Activated T-cell treated with anti-CD3 and anti-CD28 coated beads, Interleukin-2, amount 50 U/mL, for 4 hours (primary cell): ENCODE measurements at regions not wholly inside any gene's neighbourhood (a gene's known extent, or its start where the extent isn't known, plus 50 kb on each side); places are given as distances from the start of the nearest gene placed in this dataset.

Experiments used
- ATAC-seq, 2 donors: fragments of 200-7000 bp; cut with Tn5 transposase; one replicate each; pipeline ENCODE4 v1.10.0; 2021
- DNase-seq: peaks from one replicate; pipeline ENCODE4 v3.0.0-alpha.2; 2020
- H3K27me3 Mint-ChIP-seq: one replicate; pipeline ENCODE4 v1.8.0; 2021; ENCODE audit warnings: low read depth, mixed read lengths
- H3K36me3 Mint-ChIP-seq: one replicate; pipeline ENCODE4 v1.8.0; 2022; ENCODE audit warnings: mixed read lengths; ENCODE audit not compliant: insufficient read depth
- H3K4me1 Mint-ChIP-seq: one replicate; pipeline ENCODE4 v1.8.0; 2021; ENCODE audit warnings: low read depth, mixed read lengths
- H3K4me3 Mint-ChIP-seq: one replicate; pipeline ENCODE4 v1.8.0; 2021; ENCODE audit warnings: mild to moderate bottlenecking, moderate library complexity, mixed read lengths
- H3K9me3 Mint-ChIP-seq: one replicate; pipeline ENCODE4 v1.8.0; 2021; ENCODE audit warnings: mixed read lengths

DNA sequence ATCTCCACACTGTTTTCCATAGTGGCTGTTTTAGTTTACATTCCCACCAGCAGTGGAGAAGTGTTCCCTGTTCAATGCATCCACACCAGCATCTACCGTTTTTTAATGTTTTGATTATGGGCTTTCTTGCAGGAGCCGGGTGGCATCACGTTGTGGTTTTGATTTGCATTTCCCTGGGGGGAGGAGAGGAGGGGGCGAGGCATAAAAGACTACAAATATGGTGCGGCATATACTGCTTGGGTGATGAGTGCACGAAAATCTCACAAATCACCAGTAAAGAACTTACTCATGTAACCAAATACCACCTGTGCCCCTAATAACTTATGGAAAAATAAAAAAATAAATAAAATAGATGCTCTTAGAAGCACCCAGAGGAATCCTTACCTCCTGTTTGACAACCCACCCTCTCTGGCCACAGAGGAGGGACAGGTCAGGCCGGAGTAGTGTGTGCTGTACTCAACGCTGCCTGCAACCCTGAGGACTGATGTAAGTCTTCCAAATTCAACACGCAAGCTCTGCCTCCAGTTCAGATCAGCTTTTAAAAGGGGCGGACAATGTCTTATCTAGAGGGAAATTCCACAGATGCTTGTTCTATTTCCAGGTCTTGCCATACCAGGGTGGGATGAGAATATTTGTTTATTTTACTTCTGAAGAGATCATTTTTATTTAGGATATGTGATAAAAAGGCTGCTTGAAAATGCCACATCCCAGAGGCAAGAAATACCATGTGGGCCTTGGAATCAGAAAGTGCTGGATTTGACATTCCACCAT lies 329.6 kb upstream of the B3GAT1 start:
- DNase-seq (no peak), ATAC-seq (no peak)
- Mint-ChIP-seq H3K36me3 (no peaks in the 10 kb centered on the region), H3K4me1 (no peaks in the 10 kb centered on the region), H3K9me3 (no peaks in the 10 kb centered on the region), H3K27me3 (peaks cover 7% of the 10 kb centered on the region), H3K4me3 (no peak overlapping the region)

DNA sequence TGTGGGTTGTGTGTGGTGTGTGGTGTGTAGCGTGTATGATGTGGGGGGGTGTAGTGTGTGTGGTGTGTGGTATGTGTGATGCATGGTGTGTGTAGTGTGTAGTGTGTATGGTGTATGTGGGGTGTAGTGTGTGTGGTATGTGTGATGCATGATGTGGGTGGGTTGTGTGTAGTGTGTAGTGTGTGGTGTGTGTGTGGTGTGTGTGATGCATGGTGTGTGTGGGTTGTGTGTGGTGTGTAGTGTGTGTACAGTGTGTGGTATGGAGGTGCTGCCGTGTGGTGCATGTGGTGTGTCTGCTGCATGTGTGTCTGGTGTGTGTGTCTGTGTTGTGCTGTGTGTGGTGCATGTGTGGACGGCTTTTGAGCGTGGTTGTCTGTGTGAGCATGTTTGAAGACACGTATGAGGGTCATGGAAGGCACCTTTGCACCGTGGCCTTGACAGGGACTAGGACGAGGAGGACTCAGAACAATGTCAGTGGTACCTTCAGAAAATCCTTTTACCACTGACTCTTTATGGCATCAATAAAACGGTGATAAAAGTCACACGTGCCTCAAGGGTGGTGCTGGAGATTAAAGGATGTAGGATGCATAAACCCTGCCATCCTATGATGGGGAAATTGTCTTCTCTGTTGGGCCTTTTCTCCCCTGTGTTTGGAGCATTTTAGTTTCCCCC lies 328.7 kb upstream of the B3GAT1 start:
- no peak for DNase-seq
- Mint-ChIP-seq H3K27me3 (peaks cover 4% of the 10 kb centered on the region), H3K4me1 (no peaks in the 10 kb centered on the region), H3K36me3 (no peaks in the 10 kb centered on the region), H3K9me3 (no peaks in the 10 kb centered on the region), H3K4me3 (no peak overlapping the region)
- no peak for ATAC-seq

DNA sequence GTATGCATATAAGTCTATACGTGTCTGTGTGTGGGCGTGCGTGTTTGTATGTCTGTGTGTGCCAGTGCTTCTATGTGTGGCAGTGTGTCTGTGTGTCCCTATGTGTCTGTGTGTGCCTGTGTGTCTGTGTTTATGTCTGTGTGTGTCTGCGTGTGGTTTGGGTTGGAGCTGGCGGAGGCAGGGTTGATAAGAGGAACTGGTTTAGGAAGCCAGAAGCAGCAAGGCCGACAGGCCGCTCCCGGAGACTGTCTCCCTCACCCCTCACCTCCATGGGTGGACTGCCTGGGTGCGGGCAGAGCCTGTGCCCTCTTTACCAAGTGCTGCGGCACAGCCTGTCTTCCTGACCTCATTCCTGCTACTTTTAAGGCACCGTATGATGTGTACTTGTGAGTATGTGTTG lies 327.1 kb upstream of the B3GAT1 start:
- peaks cover 5% of the 10 kb centered on the region for H3K27me3 Mint-ChIP-seq
- H3K4me1 Mint-ChIP-seq = no peaks in the 10 kb centered on the region
- no peaks in the 10 kb centered on the region for H3K9me3 Mint-ChIP-seq
- ATAC-seq (no peak), DNase-seq (no peak)
- no peak overlapping the region for H3K4me3 Mint-ChIP-seq
- no peaks in the 10 kb centered on the region for H3K36me3 Mint-ChIP-seq

DNA sequence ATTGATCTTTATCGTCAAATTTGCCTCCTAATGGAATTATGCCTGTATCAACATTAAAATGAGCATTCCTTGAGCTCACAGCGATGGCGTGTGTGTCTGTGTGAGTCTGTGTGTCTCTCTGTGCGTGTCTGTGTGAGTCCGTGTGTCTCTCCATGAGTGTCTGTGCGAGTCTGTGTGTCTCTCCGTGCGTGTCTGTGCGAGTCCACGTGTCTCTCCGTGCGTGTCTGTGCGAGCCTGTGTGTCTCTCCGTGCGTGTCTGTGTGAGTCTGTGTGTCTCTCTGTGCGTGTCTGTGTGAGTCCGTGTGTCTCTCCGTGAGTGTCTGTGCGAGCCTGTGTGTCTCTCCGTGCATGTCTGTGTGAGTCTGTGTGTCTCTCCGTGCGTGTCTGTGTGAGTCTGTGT lies 326.5 kb upstream of the B3GAT1 start:
- no peak for ATAC-seq
- H3K4me1 Mint-ChIP-seq = no peaks in the 10 kb centered on the region

DNA sequence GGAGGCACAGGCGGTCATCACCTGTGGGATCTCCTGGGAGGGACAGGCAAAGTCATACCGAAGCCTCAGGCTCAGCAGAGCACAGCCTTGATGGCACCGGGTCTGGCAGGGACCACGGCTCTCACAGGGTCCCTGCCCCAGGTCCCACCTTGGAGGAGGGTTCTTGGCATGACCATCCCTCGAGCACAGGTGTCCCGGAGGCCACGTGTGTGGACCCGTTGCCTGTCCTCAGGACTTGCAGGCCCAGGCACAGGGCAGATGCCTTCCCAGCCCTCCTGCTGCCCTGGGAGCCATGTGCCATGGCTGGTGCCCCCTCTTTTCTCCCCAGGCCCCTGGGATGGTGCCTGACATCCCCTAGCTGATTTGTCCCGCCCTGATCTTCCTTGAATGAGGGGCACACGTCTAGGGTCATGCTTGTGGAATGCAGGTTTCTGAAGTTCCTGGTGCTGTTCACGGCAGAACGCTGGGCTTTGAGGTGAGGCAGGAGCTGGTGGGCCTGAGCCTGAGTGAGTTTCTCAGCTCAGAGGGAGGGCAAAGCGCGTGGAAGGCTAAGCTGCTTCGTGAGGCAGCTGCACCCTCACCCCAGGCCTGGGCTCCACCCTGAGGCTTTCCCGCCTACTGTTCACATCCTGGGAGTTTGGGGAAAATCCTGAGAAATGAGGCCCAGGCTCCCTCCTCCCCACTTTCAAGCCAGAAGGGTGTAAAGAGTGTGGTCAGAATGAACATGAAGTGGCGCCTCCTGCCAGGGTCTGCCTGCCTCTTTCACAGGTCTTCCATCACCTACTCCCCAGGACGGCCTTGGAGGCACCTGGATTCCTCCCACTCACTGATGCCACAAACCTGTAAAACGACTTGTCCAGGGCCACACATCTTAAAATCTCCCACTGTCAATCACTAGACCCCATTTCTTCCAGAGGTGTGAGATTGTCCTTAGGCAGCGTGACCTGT lies 325.8 kb upstream of the B3GAT1 start:
- H3K9me3 Mint-ChIP-seq = no peaks in the 10 kb centered on the region
- no peaks in the 10 kb centered on the region for H3K36me3 Mint-ChIP-seq
- no peaks in the 10 kb centered on the region for H3K4me1 Mint-ChIP-seq
- no peak for ATAC-seq
- H3K4me3 Mint-ChIP-seq = no peak overlapping the region
- H3K27me3 Mint-ChIP-seq = peaks cover 5% of the 10 kb centered on the region
- DNase-seq = no peak

More for the DNA sequence above, 326.5 kb upstream of the B3GAT1 start:
- H3K9me3 Mint-ChIP-seq = no peaks in the 10 kb centered on the region
- H3K36me3 Mint-ChIP-seq = no peaks in the 10 kb centered on the region
- peaks cover 5% of the 10 kb centered on the region for H3K27me3 Mint-ChIP-seq
- H3K4me3 Mint-ChIP-seq = no peak overlapping the region
- DNase-seq = no peak

DNA sequence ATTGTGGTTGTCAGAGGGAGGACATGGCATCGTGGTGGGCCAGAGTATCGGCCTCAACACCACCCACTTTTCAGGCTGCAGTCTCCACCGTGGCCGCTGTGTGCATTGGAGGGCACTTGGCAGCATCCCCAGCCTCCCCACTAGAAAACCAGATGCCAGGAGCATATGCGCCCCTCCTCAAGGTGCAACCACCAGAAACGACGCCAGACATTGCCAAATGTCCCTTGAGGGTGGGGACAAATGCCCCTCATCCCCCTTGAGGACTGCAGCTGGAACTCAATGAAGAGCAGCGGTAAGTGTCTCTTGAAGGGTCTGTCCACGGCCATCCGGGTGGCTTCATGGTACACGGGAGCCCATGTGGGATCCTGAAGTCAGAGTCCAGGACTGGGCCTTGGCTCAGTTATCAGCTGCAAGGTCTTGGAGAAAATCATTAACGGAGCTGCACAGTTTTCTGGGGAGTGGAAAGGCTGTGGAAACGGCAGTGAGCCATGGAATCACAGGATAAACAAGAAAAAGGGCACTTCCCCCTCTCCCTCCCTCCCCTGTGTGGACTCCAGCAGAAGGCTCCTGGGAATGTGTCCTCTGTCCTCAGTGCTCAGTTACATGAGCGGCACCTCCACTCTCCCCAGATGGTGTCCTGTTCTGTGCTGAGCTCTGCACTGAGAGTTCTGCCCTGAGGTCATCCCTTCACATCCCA lies 324.4 kb upstream of the B3GAT1 start:
- H3K36me3 Mint-ChIP-seq = no peaks in the 10 kb centered on the region
- H3K4me3 Mint-ChIP-seq = no peak overlapping the region
- no peaks in the 10 kb centered on the region for H3K9me3 Mint-ChIP-seq
- ATAC-seq (no peak), DNase-seq (no peak)
- H3K27me3 Mint-ChIP-seq = peaks cover 9% of the 10 kb centered on the region
- H3K4me1 Mint-ChIP-seq = no peaks in the 10 kb centered on the region

DNA sequence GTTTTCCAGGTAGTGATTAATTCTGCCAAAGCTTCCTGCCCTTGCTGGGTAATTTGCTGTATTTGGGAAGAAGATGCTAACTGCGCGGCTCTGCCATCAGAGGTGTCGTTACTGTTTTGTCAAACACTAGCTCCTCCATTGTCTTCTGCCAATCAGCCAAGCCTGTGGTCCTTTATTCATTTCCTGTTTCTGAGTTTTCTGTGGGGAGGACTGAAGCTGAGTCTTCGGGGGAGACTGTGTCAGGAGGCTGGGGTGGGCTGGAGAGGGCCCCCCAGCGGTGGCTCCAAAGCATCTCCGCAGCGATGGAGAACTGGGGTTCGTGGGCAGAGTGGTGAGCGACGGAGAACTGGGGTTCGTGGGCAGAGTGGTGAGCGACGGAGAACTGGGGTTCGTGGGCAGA lies 322.9 kb upstream of the B3GAT1 start:
- H3K4me3 Mint-ChIP-seq = peak overlapping the region; percentile 43
- no peak for DNase-seq
- H3K36me3 Mint-ChIP-seq = no peaks in the 10 kb centered on the region
- H3K27me3 Mint-ChIP-seq = peaks cover 9% of the 10 kb centered on the region
- no peak for ATAC-seq
- no peaks in the 10 kb centered on the region for H3K4me1 Mint-ChIP-seq
- no peaks in the 10 kb centered on the region for H3K9me3 Mint-ChIP-seq

DNA sequence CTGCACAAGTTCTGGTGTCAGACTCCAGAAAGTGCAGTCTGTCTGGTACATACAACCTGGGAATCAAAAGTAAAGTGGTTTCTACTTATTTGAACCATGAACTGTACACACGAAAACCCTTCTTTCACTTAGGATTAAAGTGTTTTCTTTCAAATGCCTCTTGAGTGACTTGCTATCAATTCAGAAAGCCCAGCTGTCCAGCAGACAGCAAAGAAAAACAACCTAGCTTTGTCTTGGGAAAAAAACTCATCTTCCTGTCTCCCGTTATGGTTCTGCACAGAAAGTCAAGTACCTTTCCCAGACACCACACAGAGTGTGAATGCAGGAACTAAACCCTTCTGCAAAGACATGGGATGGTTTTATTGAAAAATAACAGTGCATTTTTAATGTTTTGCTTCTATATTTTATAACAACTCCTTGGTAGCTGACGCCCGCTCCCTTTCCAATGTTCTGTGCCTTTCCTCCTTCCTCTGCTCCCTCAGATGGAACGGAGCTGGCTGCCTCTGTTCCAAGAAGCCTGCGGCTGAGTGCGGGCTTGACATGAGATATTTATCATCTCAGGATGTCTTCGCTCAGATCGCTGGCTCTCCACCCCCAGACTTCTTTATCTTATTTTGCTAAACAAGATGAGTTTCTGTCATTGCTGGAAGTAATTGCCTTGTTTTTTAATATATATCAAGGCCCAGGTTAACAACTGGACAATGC lies 322.3 kb upstream of the B3GAT1 start:
- Mint-ChIP-seq H3K9me3 (no peaks in the 10 kb centered on the region), H3K4me3 (no peak overlapping the region), H3K36me3 (no peaks in the 10 kb centered on the region), H3K4me1 (no peaks in the 10 kb centered on the region), H3K27me3 (peaks cover 9% of the 10 kb centered on the region)
- DNase-seq (no peak), ATAC-seq (no peak)

DNA sequence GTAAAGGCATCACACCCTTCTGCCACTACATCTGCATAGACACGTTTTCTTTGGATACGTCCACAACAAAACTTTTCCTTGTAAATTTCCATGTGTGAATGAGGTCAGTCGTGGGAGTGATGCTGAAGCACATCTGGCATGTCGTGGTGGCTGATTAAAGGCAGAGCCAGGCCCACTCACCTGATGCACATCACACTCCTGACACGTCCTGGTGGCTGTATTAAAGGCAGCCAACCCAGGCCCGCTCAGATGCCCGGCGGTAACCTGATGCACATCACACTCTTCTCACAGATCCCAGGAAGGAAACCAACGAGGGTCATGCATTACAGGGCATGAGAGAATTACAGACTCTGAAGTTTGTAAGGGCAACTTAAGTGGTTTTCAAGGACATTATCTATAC lies 321.6 kb upstream of the B3GAT1 start:
- H3K9me3 Mint-ChIP-seq = no peaks in the 10 kb centered on the region
- H3K27me3 Mint-ChIP-seq = peaks cover 9% of the 10 kb centered on the region
- ATAC-seq (no peak), DNase-seq (no peak)
- H3K4me1 Mint-ChIP-seq = no peaks in the 10 kb centered on the region
- no peak overlapping the region for H3K4me3 Mint-ChIP-seq
- no peaks in the 10 kb centered on the region for H3K36me3 Mint-ChIP-seq

DNA sequence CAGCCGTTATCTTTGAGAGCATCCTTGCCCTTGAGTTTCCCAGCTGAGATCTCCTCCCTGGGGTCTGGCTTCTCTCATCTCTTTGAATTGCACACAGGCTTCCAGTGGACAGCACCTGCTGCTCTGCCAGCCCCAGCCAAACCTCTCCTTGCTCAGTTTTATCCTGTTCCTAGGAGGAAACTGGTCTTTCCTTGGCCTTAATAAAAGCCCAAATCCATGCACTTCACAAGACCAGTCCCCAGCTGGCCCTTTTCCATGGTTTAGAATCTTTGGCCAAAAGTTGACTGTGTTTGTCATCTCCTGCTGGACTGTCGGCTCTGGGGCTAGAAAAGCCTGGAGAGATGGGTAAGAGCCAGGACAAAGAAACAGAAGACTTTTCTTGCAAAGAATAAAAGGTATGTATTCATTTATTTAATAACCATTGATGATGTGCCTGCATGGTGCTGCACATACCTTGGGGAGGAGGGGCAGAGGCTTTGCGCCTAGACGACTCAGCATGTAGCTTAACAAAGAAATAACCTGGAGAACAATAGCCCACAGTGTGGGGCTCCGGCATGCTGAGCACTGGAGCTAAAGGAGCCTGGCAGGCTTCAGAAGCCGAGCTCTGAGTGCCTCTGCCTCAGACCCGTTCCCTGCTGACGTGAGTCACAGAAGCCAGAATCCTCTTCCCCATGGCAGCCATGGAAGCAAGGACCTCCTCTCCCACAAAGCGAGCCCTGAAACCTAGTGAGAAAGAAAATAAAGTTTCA lies 319.3 kb upstream of the B3GAT1 start:
- no peaks in the 10 kb centered on the region for H3K9me3 Mint-ChIP-seq
- H3K4me1 Mint-ChIP-seq = no peaks in the 10 kb centered on the region
- ATAC-seq (no peak), DNase-seq (no peak)
- H3K27me3 Mint-ChIP-seq = peaks cover 18% of the 10 kb centered on the region
- no peaks in the 10 kb centered on the region for H3K36me3 Mint-ChIP-seq
- H3K4me3 Mint-ChIP-seq = no peak overlapping the region

DNA sequence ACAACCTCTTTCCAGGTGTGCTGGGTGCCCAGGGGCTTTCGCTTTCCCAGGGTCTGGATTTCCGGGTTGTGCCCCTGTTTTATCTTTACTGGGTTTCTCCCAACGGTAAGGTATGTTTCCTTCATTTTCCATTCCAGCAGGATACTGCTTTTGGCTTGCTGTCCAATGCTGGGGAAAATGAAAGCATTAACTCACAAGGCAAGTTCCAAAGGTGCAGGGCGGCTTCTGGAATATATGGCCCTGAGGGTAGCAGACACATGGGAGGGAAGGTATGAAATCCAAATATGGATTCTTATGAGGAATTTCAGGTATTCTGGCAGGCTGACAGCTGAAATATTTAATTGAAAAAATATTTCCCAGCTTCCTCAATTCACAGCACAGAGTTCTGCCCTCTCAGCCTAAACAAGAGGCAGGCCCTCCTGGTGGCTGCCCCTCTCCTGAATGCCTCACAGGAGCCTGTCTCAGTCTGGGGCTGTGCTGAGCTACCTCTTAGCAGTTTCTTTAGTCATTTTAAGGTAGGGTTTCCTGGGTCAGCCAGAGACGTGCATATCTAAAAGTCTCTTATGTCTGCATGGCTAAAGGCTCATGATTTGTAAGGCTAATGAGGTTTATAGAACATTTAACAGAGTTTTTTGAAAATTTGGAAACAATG lies 318.6 kb upstream of the B3GAT1 start:
- Mint-ChIP-seq H3K9me3 (no peaks in the 10 kb centered on the region), H3K36me3 (no peaks in the 10 kb centered on the region), H3K27me3 (peaks cover 25% of the 10 kb centered on the region), H3K4me1 (no peaks in the 10 kb centered on the region), H3K4me3 (no peak overlapping the region)
- ATAC-seq (no peak), DNase-seq (no peak)

DNA sequence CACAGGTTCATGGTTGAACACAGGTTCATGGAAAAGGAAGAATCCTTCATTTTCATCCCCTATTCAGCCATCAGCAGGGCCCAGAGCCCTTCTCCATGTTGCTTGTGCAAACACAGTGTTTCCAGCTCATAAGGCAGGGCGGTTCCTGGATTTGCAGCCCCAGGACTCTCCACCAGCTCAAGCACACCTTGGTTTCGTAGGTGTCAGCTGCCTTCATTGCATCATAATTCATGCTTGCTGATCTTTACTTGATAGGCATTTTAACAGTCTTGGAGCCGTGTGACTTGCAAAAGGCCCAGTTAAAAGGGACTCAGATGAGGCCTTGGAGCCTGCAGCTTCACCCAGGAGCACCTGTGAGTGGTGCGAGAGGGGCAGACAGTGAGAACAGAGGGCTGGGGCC lies 318.1 kb upstream of the B3GAT1 start:
- H3K9me3 Mint-ChIP-seq = no peaks in the 10 kb centered on the region
- no peaks in the 10 kb centered on the region for H3K36me3 Mint-ChIP-seq
- ATAC-seq (no peak), DNase-seq (no peak)
- no peaks in the 10 kb centered on the region for H3K4me1 Mint-ChIP-seq
- no peak overlapping the region for H3K4me3 Mint-ChIP-seq
- peaks cover 31% of the 10 kb centered on the region for H3K27me3 Mint-ChIP-seq

DNA sequence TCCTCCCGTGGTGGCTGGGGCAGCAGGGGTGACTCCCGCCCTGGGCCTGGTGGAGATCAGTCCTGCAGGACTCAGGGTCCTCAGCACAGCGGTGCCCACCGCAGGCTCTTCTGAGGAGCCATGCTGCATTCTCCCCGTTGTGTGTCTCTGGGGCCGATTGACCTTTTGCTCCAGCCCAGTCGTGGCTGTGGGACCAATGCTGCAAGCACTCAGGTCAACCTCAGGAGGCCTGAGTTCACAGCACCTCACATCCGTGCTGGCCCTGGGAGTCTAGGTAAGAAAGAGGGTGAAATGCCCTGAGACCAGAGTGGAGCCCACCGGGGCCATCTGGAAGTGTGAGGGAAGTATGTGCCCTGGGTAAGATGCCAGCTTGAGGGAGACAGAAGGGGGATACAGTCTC lies 316.1 kb upstream of the B3GAT1 start:
- Mint-ChIP-seq H3K27me3 (peaks cover 38% of the 10 kb centered on the region), H3K36me3 (no peaks in the 10 kb centered on the region), H3K4me1 (no peaks in the 10 kb centered on the region), H3K9me3 (no peaks in the 10 kb centered on the region), H3K4me3 (no peak overlapping the region)
- DNase-seq = no peak
- ATAC-seq = no peak
